MM.1S (cell line): ENCODE measurements at regions not wholly inside any gene's neighbourhood (a gene's known extent, or its start where the extent isn't known, plus 50 kb on each side); places are given as distances from the start of the nearest gene placed in this dataset.

Experiments used
- CTCF ChIP-seq: fragments of 300-600 bp; sonication (generic); IDR thresholded peaks from 2 replicates; pipeline ENCODE4 v1.5.1; 2016; ENCODE audit warnings: antibody characterized with exemption, low read length, mixed read lengths
- EZH2 ChIP-seq: fragments of 300-600 bp; sonication (generic); optimal IDR thresholded peaks from 2 replicates; pipeline ENCODE3; 2017; ENCODE audit warnings: low read depth, mild to moderate bottlenecking, antibody characterized with exemption, low read length, mixed read lengths
- EZH2phosphoT487 ChIP-seq: fragments of 300-600 bp; sonication (generic); IDR thresholded peaks from 2 replicates; pipeline ENCODE4 v1.6.1; 2018; ENCODE audit warnings: antibody characterized with exemption, low read length

- TF ChIP-seq CTCF (no peak), EZH2phosphoT487 (no peak), EZH2 (no peak)
Observed at GRCh38 chr13:47233734-47234133, 336.9 kb upstream of the HTR2A start.
